SK-N-SH treated with all-trans-retinoic acid at 6 μM for 48 hours (cell line): ENCODE measurements at regions not wholly inside any gene's neighbourhood (a gene's known extent, or its start where the extent isn't known, plus 50 kb on each side); places are given as distances from the start of the nearest gene placed in this dataset.

Experiments
- PPARA ChIP-seq: fragments of 250-450 bp; sonication (Bioruptor Pico); IDR thresholded peaks from 2 replicates; pipeline ENCODE4 v1.5.0; 2020; ENCODE audit warnings: mild to moderate bottlenecking, borderline replicate concordance
- ZFP30 ChIP-seq: fragments of 450-650 bp; formaldehyde crosslinking; IDR thresholded peaks from 2 replicates; pipeline ENCODE4 v1.5.0; 2022; ENCODE audit warnings: mild to moderate bottlenecking, moderate library complexity
- ZNF565 ChIP-seq: fragments of 450-650 bp; formaldehyde crosslinking; conservative IDR thresholded peaks from 2 replicates; pipeline ENCODE4 v1.5.0; 2020; ENCODE audit warnings: low read depth, mild to moderate bottlenecking, moderate library complexity
- TF ChIP-seq, protein P1 (sequence below): fragments of 250-450 bp; sonication (Bioruptor Pico); IDR thresholded peaks from 2 replicates; pipeline ENCODE4 v1.5.0; 2020; ENCODE audit warnings: mild to moderate bottlenecking, moderate library complexity

DNA sequence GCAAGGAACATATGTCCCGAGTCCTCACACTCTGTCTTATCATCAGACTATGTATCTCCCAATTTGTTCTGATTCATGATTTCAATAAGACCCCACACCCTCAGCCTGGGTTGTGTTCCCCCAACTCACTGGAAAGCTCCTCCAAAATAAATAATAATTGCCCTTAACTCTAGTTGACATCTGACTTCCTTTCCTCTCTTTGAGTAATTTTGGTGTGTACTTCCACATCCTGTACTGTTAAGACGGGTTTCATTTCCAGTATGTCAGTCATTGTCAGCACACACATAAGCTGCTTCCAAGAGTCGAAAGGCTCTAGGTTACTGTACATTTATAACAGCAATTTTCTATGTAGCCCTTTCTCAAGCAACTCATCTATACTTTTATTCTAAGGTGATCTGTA, 52.2 kb upstream of the C1QTNF7 start:
- TF ChIP-seq, protein P1, sequence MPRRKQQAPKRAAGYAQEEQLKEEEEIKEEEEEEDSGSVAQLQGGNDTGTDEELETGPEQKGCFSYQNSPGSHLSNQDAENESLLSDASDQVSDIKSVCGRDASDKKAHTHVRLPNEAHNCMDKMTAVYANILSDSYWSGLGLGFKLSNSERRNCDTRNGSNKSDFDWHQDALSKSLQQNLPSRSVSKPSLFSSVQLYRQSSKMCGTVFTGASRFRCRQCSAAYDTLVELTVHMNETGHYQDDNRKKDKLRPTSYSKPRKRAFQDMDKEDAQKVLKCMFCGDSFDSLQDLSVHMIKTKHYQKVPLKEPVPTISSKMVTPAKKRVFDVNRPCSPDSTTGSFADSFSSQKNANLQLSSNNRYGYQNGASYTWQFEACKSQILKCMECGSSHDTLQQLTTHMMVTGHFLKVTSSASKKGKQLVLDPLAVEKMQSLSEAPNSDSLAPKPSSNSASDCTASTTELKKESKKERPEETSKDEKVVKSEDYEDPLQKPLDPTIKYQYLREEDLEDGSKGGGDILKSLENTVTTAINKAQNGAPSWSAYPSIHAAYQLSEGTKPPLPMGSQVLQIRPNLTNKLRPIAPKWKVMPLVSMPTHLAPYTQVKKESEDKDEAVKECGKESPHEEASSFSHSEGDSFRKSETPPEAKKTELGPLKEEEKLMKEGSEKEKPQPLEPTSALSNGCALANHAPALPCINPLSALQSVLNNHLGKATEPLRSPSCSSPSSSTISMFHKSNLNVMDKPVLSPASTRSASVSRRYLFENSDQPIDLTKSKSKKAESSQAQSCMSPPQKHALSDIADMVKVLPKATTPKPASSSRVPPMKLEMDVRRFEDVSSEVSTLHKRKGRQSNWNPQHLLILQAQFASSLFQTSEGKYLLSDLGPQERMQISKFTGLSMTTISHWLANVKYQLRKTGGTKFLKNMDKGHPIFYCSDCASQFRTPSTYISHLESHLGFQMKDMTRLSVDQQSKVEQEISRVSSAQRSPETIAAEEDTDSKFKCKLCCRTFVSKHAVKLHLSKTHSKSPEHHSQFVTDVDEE (CRISPR knock-in tag) = no peak
- TF ChIP-seq PPARA (CRISPR knock-in tag) = no peak
- no peak for TF ChIP-seq ZNF565
- no peak for TF ChIP-seq ZFP30 (CRISPR knock-in tag)
